GM19397 (cell line): ENCODE measurements at regions not wholly inside any gene's neighbourhood (a gene's known extent, or its start where the extent isn't known, plus 50 kb on each side); places are given as distances from the start of the nearest gene placed in this dataset.
"Not testable (repeated sequence)": the region's sequence is repeated elsewhere in the genome, so short reads cannot be mapped to it uniquely, and the experiment has no call there.

Experiments
- ATAC-seq: cut with Tn5 transposase; IDR thresholded peaks from one replicate; pipeline ENCODE4 v1.9.1; 2021; ENCODE audit warnings: mild to moderate bottlenecking, moderate library complexity; ENCODE audit not compliant: unreplicated experiment

DNA sequence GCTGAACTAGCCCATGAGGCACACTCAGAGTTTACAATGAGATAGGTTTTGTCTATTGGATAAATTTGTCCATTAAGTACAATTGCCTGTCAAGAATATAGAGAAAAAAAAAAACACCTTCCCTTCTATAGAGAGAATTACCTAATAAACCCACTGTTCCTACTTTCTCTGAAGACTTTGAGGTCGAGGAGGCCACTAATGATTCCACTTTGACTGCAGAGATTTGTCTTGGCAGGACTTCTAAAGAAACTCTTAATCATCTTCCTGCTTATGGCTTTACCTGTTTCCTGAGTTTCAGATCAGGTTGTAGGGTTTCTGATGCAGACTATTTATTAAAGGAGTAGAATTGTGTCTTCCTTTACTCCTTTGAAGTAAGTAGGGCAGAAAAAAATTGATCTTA lies 342.4 kb upstream of the KCNMB2 start:
- ATAC-seq: no peak

DNA sequence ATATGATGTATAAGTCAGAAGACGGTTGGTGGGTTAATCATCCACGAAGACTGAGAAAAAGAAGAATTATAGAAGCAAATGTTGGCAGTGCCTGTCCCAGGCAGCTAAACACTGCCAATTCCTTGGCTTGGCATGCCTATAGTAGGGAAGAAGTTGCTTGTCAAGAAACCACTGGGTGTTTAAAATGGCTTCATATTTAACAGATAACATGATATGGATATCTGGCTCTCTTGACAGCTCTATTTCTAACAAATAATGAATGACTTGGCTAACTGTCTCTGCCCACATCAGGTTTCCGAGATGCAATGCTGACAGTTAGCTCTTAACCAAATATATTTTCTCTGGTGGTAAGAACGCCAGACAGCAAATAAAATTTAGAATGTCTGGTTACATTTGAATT lies 341.7 kb upstream of the KCNMB2 start:
- no peak for ATAC-seq

DNA sequence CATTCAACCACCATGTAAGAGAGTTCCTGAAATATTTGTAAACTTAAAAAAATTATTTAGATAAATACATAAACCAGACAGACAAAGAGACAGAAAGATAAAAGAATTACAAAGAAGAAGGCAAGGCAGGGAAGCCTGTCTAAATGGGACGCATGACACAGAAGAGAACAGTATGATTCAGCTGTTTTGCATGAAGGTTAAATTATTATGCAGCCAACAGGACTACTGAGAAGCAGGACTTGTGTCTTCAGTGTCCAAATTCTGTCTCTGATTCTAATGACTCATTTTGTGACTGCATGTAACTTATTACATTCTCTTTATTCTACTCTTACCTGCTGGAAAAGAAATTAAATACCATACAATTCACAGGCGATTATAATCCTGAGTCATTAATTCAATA lies 340.4 kb upstream of the KCNMB2 start:
- ATAC-seq: no peak

DNA sequence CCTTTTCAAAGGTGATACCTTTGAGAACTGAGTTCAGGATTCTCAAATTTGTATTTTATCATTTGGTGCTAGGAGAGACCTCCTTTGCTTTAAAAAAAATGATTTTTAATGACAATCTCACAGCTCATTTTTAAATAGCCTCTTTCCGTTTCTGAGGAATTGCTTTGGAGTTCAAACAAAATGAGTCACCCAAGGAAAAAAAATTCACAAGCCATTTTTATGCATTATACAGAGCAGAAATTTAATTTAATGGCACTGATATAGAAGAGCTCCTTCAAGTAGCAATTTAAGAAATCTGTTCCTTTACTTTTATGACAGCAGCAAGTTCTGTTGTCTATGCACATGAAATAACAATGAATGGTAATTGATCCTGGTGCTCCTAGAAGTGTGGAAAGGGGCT lies 337.9 kb upstream of the KCNMB2 start:
- ATAC-seq: no peak

DNA sequence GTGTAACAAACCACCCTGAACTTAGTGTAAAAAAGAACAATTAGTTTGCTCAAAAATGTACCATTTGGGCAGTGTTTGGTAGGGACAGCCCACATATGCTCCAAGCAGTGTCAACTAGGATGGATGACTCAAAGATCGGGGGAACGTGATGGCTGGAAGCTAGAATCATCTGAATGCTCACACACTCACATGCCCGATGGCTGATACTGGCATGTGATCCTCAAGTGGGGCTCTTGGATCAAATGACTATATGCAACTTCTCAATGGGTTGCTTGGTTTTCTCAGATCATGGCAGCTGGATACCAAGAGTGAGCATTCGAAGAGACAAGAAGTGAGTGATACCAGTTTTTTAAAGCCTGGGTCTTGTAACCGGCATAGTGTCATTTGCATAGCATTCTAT lies 335.9 kb upstream of the KCNMB2 start:
- ATAC-seq: no peak

DNA sequence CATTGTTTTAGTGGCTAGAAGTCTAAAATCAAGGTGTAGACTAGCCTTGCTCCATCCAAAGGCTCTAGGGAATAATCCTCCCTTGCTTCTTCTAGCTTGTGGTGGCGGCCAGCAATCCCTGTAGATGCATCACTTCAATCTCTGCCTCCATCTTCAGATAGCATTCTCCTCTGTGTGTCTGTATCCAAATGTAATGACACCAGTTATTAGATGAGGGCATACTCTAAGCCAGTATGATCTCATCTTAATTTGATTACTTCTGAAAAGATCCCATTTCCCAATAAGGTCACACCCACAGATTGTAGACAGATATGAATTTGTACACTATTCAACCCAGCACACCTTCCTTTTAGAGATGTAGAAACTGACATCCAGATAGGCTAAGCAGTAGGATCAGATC lies 334.5 kb upstream of the KCNMB2 start:
- no peak for ATAC-seq

DNA sequence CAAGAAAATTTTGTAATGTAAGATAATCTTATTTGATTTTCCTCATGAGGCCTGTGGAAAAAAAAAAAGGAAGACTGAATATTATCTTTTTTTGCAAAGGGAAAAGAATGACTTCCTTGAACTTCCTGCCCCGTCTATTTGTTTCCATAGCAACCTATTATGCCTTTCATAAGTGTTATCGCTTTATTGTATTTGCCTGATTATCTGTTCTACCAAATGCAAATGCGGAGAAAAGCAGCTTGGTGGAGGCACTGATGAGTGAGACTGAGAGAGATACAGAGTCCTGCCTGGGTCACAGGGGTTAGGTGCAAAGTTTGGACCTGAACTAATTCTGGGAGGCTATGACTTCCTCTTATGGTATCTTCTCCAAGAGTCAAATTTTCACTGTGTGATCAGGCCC lies 334.0 kb upstream of the KCNMB2 start:
- ATAC-seq: no peak

DNA sequence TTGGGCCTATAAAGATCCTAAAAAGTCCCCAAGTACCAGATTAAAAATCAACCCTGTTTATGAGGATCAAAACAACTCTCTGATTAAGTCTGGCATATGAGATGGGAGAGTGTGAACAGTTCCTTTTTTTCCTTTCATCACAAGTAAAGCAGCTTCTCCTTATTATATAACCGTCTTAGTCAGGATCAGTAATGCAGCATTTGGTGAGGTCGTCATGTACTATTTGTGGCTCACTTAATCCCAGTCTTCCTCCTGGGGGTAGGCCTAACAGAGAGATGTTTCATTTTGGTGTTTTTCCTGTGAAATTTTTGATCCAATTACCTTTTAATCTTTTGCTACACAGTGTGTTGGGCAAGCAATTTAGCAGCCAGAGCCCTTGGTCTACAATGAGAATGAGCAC lies 333.1 kb upstream of the KCNMB2 start:
- no peak for ATAC-seq

DNA sequence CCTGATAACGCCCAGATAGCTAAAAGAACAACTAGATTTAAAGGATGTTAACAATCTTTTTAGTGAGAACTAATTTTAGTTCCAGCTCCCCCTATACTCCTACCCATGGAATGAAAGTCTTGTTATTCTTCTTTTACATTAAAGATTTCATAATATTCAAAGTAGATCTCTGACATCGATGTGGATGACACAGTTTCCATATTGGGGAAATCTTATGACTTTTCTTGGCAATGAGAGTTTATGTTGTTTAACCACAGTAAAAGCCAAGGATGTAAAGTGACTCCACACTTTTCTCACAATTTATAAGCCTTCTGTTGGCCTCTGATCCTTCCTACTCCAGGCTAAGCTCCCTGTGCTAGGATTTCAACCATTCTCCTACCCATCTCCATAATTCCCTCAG lies 332.6 kb upstream of the KCNMB2 start:
- ATAC-seq: no peak

DNA sequence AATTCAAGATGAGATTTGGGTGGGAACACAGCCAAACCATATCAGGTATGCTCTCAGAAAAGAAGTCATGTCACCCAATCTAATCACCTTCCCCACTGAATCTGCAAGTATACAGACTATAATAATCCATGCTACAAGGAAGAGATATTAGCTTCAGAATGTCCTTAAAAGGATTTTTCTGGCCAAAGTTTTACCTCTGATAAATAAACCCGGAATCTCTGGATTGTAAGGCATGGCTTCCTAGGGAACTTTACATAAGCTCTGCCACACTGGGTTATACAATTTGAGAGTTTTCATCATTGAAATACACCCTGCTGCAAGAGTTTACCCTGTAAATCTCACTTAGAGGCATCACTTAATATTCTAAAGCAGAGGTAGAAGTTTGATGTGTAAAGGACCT lies 330.5 kb upstream of the KCNMB2 start:
- no peak for ATAC-seq

DNA sequence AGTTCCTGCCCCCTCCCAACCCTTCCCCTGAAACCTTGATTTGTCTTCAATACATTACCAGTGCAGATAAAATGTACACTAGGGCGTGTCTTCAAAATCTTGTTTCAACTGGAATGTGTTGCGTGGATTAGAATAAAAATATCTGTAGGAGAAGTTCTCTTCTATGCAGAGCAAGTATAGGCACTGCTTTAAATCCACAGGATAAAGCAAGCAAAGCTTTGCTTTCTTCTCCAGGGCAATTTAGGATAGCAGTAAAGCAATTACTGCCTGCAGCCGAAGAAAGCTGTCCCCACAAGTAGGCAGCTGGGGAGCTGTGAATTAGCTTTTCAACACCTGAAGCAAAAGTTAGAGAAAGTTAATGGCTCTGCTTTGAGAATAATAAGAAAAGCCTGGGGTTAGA lies 329.7 kb upstream of the KCNMB2 start:
- ATAC-seq: no peak

DNA sequence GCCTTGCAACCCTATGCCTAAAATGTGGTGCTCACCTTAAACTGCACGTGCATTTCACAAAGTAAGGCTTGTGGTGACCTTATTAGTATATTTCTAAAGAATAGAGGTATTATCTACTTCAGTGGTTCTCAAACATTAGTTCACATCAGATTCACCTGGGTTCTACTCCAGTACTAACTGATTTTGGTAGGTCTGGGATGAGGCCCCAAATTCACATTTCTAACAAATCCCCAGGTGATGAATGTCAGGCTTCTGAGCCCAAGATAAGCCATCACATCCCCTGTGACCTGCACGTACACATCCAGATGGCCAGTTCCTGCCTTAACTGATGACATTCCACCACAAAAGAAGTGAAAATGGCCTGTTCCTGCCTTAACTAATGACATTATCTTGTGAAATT lies 329.1 kb upstream of the KCNMB2 start:
- not testable (repeated sequence) for ATAC-seq

DNA sequence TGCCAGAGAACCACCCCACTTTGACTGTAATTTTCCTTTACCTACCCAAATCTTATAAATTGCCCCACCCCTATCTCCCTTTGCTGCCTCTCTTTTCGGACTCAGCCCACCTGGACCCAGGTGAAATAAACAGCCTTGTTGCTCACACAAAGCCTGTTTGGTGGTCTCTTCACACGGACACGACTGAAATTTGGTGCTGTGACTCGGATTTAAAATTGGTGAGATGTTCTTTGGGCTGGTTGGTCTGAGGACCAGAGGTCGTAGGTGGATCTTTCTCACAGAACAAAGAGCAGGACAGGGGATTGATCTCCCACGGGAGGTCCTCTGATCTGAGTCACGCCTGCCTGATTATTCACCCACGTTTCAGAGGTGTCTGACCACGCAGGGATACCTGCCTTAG lies 328.6 kb upstream of the KCNMB2 start:
- not testable (repeated sequence) for ATAC-seq

DNA sequence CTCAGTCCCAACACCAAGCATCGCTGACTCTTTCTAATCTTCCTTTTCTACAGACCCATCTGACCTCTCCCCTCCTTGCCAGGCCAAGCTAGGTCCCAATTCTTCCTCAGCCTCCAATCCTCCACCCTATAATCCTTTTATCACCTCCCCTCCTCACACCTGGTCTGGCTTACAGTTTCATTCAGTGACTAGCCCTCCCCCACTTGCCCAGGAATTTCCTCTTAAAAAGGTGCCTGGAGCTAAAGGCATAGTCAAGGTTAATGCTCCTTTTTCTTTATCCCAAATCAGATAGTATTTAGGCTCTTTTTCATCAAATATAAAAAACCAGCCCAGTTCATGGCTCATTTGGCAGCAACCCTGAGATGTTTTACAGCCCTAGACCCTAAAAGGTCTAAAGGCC lies 327.1 kb upstream of the KCNMB2 start:
- ATAC-seq: not testable (repeated sequence)

DNA sequence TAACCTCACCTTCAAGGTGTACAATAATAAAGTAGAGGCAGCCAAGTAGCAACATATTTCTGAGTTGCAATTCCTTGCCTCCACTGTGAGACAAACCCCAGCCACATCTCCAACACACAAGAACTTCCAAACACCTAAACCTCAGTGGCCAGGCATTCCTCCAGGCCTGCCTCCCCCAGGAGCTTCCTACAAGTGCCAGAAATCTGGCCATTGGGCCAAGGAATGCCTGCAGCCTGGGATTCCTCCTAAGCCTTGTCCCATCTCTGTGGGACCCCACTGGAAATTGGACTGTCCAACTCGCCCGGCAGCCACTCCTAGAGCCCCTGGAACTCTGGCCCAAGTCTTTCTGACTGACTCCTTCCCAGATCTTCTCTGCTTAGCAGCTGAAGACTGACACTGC lies 326.6 kb upstream of the KCNMB2 start:
- not testable (repeated sequence) for ATAC-seq

DNA sequence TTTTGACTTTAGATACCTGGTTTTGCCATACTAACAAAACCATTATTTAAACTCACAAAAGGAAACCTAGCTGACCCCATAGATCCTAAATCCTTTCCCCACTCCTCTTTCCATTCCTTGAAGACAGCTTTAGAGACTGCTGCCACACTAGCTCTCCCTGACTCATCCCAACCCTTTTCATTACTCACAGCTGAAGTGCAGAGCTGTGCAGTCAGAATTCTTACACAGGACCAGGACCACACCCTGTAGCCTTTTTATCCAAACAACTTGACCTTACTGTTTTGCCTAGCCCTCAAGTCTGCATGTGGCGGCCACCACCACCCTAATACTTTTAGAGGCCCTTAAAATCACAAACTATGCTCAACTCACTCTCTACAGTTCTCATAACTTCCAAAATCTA lies 325.1 kb upstream of the KCNMB2 start:
- not testable (repeated sequence) for ATAC-seq

DNA sequence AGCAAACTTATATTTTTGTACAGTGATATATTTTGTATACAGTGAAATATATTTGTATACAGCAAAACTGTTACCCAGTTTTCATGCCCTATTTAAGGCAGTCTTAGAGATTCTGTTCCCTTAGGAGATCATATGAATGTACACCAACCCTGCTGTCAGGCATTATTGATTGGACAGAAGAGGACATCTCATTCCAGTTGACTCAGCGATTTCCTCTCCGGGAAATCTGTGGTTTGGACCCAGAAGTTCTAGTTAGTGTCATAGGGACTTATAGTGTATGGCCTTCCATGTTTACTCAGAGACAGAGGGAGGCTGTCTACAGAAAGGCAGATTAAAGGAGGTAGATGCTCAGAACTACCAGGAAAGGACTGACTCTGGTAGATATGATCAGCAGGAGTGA lies 318.8 kb upstream of the KCNMB2 start:
- ATAC-seq: no peak

DNA sequence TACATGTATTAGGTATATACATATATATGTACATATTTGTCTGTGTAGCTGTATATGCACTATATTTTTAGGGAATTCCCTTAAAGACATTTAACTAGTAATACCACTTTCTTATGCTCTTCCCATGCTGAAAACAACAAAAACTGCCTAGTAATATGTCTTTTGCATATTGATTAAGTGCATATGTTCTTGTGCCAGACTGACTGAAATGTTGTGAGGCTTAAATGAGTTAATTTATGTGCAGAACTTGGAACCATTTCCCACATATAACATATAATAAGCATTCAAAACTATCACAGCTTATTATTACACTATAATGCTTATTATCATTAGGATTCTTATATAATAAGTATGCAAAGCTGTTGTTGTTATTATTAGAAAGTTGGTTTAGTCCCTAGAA lies 318.0 kb upstream of the KCNMB2 start:
- no peak for ATAC-seq

DNA sequence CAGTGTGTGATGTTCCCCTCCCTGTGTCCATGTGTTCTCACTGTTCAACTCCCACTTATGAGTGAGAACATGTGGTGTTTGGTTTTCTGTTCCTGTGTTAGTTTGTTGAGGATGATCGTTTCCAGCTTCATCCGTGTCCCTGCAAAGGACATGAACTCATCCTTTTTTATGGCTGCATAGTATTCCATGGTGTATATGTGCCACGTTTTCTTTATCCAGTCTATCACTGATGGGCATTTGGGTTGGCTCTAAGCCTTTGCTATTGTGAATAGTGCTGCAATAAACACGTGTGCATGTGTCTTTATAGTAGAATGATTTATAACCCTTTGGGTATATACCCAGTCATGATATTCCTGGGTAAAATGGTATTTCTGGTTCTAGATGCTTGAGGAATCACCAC lies 316.6 kb upstream of the KCNMB2 start:
- ATAC-seq: not testable (repeated sequence)

DNA sequence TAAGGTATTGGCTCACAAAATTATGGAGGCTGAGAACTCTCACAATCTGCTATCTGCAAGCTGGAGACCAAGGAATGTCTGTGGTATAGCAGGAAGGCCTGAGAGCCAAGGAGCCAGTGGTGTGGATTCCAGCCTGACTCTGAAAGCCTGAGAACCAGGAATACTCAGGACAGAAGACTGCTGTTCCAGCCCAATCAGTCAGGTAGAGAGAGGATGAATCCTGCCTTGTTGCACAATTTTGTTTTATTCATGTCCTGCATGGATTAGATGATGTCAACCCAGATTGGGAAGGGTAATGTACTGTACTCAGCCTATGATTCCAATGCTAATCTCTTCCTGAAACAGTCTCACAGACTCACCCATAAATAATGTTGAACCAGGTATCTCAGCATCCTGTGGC lies 312.4 kb upstream of the KCNMB2 start:
- ATAC-seq: no peak

DNA sequence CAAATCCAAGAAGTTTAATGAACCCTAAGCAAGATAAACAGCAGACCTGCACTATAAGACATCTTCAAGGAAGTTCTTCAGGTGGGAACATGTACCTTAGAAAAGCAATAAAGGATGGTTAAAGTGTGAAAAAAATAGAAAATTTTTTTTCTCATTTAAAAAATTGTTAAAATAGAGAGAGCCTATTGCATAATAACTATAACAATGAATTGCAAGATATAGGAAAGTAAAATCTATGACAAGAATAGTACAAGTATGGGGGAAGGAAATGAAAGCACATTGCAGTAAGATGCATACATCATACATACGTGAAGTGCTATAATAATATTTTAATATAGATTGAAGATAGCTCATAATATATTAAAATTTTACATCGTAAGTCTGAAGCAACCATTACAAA lies 310.1 kb upstream of the KCNMB2 start:
- no peak for ATAC-seq

DNA sequence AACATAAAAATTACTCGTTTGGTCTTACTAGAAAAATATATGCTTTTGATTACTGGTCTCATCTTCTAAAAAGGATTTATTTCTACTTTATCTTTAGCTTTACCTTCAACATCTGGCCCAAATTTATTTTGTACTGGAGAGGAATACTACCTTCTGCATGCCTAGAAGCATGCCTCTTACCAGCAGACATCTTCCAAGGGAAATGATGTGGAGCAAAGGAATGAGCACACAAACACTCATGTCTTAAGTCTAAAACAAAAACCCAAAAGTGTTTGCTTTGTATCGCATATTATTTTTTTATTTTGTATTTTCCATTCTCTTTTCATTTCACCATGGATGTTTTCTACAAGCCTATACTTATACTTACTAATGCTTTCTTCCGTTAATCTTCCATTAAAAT lies 304.6 kb upstream of the KCNMB2 start:
- ATAC-seq: no peak

DNA sequence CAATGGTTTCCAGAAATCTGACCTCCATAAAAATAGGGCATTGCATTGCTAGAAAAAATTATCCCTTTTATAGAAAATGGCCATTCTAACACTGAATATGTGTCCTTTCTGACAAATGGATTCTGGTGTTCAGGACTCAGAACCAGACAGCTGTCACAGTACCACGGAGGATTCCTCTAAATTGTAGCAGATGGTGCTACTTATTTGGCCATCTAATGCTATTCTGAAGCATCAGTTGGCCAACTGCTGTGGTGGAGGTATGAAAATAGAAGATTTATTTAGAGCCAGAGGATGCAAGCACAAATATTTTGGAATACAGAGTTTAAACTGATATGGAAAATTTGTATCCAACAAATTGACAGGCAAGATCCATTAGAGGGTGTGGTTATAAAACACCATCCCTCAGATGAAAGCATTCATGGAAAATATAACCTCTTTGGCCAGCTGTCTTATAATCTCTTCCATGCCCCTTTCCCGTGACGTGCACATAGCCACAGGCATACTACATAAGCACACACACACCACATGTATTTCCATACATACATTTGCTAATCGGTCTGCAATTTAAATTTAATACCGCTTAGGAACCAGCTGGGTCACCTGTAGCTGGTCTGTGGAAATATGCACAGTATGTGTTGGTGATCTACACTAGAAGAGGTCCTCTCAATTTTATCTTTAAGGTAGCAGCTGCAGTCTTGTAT lies 302.7 kb upstream of the KCNMB2 start:
- no peak for ATAC-seq
